ENCODE measurements at regions not wholly inside any gene's neighbourhood (a gene's known extent, or its start where the extent isn't known, plus 50 kb on each side); places are given as distances from the start of the nearest gene placed in this dataset.
"Not testable (repeated sequence)": the region's sequence is repeated elsewhere in the genome, so short reads cannot be mapped to it uniquely, and the experiment has no call there.

- no peak overlapping the region for H3K27ac ChIP-seq
- H3K36me3 ChIP-seq, result no peaks in the 10 kb centered on the region
- no peak overlapping the region for H3K4me3 ChIP-seq
- H3K4me1 ChIP-seq, result no peaks in the 10 kb centered on the region
- no peak for ATAC-seq
- intact Hi-C loops (cut with DNase I), result no loop called here
- DNase-seq, result no peak
- H3K9me3 ChIP-seq, result peaks cover 6% of the 10 kb centered on the region
- no peaks in the 10 kb centered on the region for H3K27me3 ChIP-seq (ENCODE audit: low read depth)
- TF ChIP-seq CTCF (IDR thresholded peaks at IDR 0.05), result no peak
These were observed 169.6 kb downstream of the UACA start for GRCh38 chr15:70593795-70594194.

- Histone ChIP-seq H3K4me1 (no peaks in the 10 kb centered on the region), H3K27me3 (ENCODE audit: low read depth) (peaks cover 15% of the 10 kb centered on the region), H3K36me3 (no peaks in the 10 kb centered on the region), H3K4me3 (no peak overlapping the region), H3K9me3 (peaks cover 6% of the 10 kb centered on the region), H3K27ac (no peak overlapping the region)
- intact Hi-C loops (cut with DNase I), result no loop called here
- DNase-seq (no peak), ATAC-seq (no peak)
- TF ChIP-seq CTCF (IDR thresholded peaks at IDR 0.05), result no peak
These were observed 173.6 kb downstream of the UACA start for GRCh38 chr15:70589728-70590127.

GRCh38 chr15:70589221-70589620, 174.1 kb downstream of the UACA start:
- no peak overlapping the region for H3K27ac ChIP-seq
- intact Hi-C loops (cut with DNase I), result no loop called here
- no peak overlapping the region for H3K4me3 ChIP-seq
- no peak for ATAC-seq
- H3K27me3 ChIP-seq (ENCODE audit: low read depth), result peaks cover 16% of the 10 kb centered on the region
- TF ChIP-seq CTCF (IDR thresholded peaks at IDR 0.05), result no peak
- no peaks in the 10 kb centered on the region for H3K4me1 ChIP-seq
- H3K36me3 ChIP-seq, result no peaks in the 10 kb centered on the region
- DNase-seq, result no peak
- peaks cover 6% of the 10 kb centered on the region for H3K9me3 ChIP-seq

- peaks cover 2% of the 10 kb centered on the region for H3K9me3 ChIP-seq
- no peak overlapping the region for H3K27ac ChIP-seq
- H3K4me1 ChIP-seq, result no peaks in the 10 kb centered on the region
- no peaks in the 10 kb centered on the region for H3K36me3 ChIP-seq
- DNase-seq (no peak), ATAC-seq (no peak)
- no peak for TF ChIP-seq CTCF (IDR thresholded peaks at IDR 0.05)
- no peak overlapping the region for H3K4me3 ChIP-seq
- intact Hi-C loops (cut with DNase I), result no loop called here
- peaks cover 16% of the 10 kb centered on the region for H3K27me3 ChIP-seq (ENCODE audit: low read depth)
These were observed 174.7 kb downstream of the UACA start for GRCh38 chr15:70588613-70589012.

GRCh38 chr15:70587896-70588567, 175.3 kb downstream of the UACA start:
- ATAC-seq (no peak), DNase-seq (no peak)
- no peaks in the 10 kb centered on the region for H3K4me1 ChIP-seq
- no peak overlapping the region for H3K4me3 ChIP-seq
- no peaks in the 10 kb centered on the region for H3K9me3 ChIP-seq
- H3K36me3 ChIP-seq, result no peaks in the 10 kb centered on the region
- intact Hi-C loops (cut with DNase I), result no loop called here
- no peak overlapping the region for H3K27ac ChIP-seq
- no peak for TF ChIP-seq CTCF (IDR thresholded peaks at IDR 0.05)
- peaks cover 16% of the 10 kb centered on the region for H3K27me3 ChIP-seq (ENCODE audit: low read depth)

- peaks cover 16% of the 10 kb centered on the region for H3K27me3 ChIP-seq (ENCODE audit: low read depth)
- H3K27ac ChIP-seq; ATAC-seq; H3K9me3 ChIP-seq; H3K4me3 ChIP-seq; intact Hi-C loops (cut with DNase I); H3K36me3 ChIP-seq; H3K4me1 ChIP-seq; DNase-seq: not testable (repeated sequence)
These were observed 176.2 kb downstream of the UACA start for GRCh38 chr15:70587012-70587634.

Data from lower lobe of right lung (tissue), 2 donors.